NOMO-1 (cell line): ENCODE measurements at regions not wholly inside any gene's neighbourhood (a gene's known extent, or its start where the extent isn't known, plus 50 kb on each side); places are given as distances from the start of the nearest gene placed in this dataset.
"Not testable (repeated sequence)": the region's sequence is repeated elsewhere in the genome, so short reads cannot be mapped to it uniquely, and the experiment has no call there.

Experiments
- DNase-seq, 2 experiments: peaks; one replicate each; lab custom pipeline; 2025; ENCODE audit not compliant: unreplicated experiment in 2 of 2; lab: John Stamatoyannopoulos, UW

DNA sequence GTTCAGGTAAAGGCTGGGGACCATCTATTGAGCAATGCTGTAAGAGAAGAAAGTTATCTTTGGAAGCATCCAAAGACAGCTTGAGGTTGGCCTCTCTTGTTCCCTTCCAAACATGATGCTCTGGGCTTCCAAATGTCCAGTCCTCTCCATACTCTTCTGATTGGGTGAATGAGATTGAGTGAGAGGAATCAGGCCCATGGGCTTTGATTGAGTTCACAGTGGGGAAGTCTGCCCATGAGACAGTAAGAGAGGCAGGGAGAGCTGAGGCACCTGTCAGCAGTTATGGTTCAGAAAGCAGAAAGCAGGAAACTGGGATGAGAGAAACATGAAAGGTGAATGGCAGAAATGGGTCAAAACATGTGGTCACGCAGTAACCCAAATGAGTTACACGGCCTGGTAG lies 1006.9 kb downstream of the VRK1 start:
- DNase-seq = no peak

DNA sequence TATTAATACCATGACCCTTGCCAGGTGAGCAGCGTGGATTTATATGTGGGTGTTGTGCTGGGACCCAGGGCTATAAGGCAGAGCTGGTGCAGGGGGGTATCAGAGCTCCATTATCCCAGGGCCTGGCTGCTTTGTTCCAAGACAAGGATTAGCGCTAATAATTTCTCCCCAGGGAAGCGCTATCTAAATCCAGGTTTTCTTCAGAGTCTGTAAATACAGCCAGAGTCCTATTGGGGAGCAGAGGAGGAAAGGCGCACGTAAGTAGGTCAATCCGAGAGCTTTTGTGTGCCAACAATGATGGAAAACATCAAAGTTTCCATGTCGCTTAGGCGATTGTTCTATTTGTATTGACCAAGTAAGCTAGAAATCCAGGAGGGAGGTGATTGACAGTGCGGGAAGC lies 1009.7 kb downstream of the VRK1 start:
- DNase-seq = no peak

DNA sequence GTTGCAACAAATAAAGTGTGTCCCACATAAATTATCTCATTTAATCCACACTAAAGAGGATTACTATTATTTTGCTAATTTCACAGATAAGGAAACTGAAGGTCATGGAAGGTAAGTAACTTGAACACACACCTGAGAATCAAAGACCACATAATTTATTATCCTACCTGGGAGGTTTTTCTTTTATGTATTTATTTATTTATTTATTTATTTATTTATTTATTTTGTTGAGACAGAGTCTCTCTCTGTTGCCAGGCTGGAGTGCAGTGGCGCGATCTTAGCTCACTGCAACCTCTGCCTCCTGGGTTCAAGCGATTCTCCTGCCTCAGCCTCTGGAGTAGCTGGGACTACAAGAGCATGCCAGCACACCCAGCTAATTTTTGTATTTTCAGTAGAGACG lies 1011.4 kb downstream of the VRK1 start:
- DNase-seq = not testable (repeated sequence)

DNA sequence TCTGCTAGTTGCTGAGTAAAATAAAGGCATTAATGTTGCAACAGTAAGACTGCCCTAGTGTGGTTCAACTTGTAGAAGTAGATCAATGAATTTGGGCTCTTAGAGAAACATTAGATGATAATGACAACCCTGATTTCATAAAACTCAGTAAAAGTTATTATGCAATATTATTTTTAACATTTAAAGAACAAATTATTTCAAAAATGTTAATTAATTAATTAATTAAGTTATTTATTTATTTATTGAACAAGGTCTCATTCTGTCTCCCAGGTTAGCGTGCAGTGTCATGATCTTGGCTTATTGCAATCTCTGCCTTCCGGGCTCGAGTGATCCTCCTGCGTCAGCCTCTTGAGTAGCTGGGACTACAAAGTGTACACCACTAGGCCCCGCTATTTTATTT lies 1016.4 kb downstream of the VRK1 start:
- no peak for DNase-seq

DNA sequence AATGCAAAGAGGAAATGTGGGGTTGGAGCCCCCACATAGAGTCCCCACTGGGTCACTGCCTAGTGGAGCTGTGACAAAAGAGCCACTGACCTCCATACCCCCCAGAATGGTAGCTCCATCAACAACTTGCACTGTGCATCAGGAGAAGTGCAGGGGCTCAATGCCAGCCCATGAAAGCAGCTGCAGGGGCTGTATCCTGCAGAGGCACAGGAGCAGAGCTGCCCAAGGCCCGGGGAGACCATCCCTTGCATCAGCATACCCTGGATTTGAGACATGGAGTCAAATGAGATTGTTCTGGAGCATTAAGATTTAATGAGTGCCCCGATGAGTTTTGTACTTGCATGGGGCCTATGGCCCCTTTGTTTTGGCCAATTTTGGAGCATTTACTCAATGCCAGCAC lies 1023.6 kb downstream of the VRK1 start:
- no peak for DNase-seq

DNA sequence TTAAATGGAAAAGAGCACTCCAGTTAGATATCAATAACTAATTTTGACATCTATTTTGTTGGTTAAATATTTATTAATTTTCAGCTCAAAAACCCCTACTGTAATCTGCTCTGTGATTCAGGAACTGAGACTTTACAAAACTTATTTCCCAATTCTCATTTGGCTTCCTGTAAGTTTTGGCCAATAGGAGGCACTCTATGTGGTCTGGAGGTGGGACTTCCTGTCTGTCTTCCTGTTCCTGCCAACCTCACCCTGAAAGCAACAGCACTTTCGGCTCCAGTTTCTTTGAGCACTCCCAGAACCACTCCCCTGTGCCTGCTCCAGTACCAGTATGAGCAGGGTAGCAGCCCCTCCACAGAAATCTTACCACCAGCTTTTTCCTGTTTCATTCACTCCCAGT lies 1027.0 kb downstream of the VRK1 start:
- no peak for DNase-seq

DNA sequence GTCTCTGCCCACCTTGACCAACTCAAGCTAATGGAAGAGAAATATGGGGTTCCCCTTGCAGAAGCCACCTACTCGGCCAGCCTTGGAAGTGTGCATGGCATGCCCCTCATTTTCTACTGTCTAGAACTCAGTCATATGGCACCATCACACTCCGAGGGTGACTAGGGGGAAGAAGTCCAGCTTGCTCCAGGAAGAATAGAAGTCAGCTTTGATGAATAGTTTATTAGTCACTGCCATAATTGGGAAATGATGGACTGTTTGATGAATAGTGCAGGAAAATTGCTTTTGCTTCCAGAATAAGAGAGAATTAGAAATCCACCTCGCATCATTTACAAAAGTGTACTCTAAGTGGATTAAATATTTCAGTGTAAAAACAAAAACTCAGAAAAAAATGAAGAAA lies 1030.6 kb downstream of the VRK1 start:
- DNase-seq = no peak

DNA sequence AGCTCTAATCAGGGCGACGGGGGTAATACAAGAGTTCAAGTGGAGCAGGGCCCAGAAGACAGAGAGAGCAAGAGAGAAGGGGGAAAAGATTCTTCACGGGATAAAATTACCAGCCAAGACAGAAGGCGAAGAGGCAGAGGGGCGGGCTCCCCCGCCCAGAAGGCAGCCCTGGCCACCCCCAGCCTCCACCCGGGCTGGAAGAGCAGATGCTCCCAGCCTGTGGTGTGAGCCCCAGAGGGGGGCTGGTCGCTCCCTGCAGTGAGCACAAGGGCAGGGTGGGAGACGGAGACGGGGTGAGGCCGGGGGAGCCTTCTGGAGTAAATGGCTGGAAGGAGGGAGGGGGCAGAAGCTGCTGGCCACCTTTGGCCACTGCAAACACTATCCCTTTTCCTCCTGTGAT lies 1035.6 kb downstream of the VRK1 start:
- DNase-seq = no peak

DNA sequence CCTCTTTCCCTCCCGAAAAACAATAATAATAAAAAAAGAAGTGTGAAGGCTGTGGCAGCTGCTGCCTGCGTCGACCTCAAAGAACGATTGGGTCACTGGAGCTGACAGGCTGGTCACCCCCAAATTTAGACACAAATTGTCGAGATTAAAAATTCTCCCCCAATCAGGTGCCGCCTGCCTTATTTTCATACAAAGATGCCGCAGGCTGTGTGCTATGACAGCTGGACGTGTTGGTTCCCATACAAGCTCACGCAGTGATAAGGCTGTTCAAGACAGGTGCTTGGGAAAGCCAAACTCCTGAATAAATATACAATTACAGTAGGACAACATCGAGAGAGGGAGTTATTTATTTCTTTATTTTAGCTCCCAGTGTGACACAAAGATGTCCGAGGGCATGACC lies 1041.8 kb downstream of the VRK1 start:
- no peak for DNase-seq

DNA sequence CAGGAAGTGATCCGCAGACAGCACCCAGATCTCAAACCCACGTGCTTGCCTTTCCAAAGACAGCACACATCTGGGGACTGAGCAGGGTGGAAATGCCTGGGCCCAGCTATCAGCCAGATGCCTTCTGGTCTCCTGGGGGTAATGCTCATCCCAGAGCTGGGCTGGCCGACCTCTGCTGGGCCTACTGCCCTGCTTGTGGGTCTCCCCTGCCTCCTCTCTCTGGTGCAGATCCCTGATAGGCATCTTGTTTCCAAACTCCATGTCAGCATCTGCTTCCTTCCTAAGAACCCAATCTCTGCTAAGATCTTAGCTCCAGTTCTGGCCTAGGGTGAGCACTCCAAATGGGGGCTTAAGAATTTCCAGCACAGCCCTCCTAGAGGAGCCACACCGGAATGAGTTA lies 1043.0 kb downstream of the VRK1 start:
- no peak for DNase-seq

DNA sequence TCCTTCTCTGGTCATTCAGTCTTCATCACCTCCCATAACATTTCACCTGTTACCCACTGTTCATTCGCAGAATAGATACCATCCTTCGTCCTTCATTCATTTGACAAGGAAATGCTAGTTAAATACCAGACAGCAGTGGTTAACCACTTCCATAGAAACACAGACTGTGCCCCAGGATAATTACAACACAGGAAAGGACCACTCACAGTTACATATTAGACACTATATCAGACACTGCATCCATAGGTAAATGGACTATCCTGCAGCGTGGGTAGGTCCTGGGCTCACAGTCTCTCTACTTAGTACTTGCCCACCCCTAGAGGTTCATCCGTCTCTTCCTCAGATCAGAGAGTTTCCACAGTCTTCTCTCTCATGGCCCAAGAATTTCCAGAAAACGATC lies 1044.6 kb downstream of the VRK1 start:
- no peak for DNase-seq

DNA sequence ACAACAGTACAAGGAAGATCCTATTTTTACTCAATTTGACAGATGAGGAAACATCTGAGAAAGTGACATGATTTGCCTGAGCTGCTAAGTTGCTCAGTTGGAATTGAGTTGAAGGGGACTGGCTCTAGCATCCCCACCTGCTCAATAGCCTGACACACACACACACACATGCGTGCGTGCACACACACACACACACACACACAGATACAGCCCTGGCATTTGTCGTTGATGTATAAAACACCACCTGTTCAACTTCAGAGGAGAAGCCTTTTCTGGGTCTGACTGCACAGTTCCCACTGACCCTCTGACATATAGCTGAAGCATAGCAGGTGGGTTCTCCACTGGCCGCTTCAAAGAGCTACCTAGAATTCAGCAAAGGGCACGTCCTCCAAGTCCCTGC lies 1045.9 kb downstream of the VRK1 start:
- no peak for DNase-seq

DNA sequence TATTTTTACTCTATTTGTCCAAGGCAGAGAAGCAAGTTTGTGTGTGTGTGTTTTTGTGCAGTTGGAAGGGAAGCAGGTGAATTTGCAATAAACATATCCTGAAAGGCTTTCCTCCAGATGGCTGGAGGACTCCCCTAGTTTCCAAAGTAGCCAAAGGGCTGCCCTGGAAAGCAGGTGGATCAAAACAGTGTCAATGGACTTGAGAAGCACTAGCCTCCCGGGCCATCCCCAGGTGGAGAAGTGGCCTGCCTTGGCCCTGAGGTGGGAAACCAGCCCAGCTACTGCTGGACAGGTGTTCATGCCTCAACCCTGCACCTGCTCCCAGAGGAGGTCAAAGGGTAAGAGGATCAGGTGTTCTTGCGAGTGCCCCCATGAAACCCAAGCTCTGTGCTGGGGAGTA lies 1046.9 kb downstream of the VRK1 start:
- DNase-seq = no peak

DNA sequence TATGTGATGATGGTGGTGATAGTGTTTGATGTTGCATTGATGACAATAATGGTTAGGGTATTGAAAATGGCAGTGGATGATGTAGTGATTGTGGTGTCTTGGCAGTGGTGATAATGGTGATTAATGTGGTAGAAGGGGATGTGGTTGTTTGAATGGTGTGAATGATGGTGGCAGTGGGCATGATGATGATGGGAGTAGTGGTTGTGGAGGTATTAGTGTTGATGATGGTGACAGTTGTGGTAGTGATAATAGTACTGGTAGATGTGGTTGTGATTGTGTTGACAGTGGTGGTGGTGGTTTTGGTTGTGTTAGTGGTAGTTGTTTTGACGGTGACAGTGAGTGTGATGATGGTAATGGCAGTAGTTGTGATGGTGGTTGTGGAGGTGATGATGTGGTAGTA lies 1049.0 kb downstream of the VRK1 start:
- DNase-seq = no peak

DNA sequence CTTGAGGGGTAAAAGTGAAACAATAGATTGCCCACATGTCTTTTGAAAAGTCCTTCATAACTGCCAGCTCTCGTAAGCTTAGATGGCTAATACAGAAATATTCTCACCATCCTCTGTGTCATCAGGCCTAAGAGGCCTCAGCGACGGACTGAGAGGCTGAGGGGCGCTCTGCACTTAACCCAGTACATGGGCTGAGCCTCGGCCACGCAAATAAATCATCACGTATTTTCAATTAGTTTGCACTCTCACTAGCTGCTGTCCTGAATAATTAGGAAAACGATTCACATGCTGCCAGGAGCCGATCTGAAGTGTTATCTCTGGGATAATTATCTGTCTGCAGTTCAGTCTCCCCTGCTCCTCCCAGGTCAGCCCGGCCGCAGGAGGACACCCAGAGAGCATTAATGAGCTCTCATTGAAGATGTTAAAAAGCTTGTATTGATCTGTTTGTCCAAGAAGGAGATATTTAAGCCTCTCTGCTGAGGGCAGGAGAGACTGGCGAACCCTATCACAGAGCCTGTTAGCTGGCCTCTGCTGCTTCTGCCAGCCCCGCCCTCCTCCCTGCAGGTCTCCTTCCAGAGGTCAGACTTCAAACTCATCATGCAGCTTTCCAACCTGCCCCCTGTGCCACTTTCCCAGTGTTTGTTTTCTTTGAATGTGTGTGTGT lies 1051.3 kb downstream of the VRK1 start:
- DNase-seq = no peak

DNA sequence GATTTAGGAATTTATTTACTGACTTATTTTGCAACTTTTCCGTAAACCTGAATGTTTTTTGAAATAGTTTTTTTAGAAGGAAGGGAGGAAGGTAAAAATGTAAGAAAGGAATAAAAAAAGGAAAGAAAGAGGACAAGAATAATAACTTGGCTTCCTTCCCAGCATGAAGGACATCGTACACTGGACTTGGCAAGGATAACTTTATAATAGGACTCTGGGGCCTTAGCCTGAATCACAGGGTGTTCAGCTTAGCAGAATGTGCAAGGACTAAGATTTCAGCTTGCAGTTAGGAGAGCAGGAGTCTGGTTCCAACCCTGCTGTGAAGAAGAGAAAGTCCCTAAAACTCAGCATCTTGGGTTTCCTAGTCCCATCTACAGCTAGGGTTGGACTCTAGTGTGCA lies 1053.3 kb downstream of the VRK1 start:
- no peak for DNase-seq

DNA sequence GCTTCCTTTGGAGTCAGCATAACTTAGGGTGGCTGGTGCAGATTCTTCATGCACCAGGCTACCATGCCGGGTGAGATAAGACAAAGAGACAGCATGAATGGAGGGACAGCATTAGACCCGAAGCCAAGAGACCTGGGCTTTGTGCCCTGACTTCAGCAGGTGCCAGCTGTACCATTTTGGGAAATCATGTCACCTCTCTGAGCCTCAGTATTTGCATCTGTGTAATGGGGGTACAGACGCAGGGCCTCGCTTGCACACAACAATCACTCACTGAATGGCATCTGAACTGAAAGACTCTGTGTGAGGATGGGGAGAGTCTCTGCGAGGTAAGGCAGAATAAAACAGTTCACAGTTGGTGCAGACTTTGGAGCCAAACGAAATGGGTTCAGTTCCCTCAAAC lies 1053.7 kb downstream of the VRK1 start:
- DNase-seq = no peak

DNA sequence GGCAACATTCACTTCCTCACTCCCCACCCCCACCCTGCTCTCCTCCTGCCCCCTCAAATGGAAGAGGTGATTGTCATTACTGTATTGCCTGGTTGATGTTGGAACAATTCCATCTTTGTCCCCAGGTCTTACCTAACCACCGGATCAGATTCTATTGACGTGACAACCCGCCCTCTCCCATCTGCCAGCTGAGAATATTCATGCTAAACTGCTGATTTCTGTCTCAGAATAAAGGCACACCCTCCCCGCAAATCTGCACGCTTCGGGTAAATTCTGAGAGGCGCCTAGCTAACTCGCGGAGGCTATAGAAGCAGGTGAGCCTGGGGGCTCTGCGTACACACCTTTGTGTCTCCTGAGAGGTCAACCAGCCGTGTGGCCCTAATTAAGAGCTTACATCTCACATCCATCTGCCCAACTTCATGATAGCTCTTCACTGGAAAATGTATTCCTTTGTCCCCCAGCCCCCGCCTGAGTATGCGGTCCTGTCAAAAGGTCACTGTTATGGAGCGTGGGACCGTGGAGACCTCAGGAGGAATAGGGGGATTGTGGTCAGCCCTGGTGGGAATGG lies 1054.3 kb downstream of the VRK1 start:
- no peak for DNase-seq

DNA sequence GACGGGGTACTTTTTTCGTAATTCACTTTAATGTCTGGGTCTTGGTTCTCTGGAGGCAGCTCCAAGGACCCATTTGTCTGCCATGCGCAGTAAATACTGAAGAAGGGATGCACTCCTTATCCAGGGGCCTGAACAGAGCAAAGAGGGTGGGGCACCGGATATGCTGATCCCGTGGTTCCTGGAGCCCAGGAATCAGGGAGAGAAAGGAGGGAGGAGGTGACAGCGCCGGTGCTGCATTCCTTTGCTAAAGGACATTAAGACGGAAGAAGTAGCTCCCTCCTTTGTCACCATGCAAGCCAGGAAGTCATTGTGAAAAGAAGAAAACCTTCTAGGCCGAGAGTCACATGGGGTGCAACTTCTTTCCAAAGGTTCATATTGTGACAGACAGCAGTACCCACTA lies 1057.7 kb downstream of the VRK1 start:
- DNase-seq = no peak

DNA sequence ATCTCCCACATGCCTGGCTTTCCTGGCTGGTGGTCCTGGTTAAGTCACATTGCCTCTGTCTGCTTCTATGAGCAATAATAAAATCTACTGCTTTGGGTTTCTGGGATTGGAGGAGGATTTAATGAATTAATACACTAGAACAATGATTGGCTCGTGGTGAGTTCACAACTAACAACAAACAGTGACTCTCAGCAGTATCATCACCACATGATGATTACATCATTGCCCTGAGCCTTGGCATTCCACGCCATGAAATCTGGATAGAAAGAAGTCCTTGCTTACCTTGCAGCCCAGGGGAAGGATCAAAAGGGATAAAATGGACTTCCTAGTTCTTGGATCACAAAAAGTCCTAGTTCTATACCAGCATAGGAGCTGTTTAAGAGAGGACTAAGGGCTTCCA lies 1069.0 kb downstream of the VRK1 start:
- DNase-seq = no peak

DNA sequence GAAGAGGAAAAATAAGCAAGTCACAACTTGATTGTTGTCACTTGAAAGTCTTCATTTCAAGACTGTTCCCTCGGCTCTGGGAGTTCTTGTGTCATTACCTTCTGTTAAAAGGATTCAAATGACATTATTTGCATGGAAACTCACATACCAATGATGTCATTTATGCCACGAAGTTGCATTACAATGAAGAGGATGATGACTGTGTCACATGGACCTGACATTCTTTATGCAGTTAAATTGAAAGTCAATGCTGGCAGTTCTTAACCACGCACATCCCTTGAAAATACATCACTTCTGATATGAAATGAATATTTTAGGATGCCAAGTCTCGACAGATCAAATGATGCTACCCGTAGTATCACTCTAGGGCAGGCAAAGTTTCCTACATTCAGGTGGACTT lies 1069.5 kb downstream of the VRK1 start:
- no peak for DNase-seq

DNA sequence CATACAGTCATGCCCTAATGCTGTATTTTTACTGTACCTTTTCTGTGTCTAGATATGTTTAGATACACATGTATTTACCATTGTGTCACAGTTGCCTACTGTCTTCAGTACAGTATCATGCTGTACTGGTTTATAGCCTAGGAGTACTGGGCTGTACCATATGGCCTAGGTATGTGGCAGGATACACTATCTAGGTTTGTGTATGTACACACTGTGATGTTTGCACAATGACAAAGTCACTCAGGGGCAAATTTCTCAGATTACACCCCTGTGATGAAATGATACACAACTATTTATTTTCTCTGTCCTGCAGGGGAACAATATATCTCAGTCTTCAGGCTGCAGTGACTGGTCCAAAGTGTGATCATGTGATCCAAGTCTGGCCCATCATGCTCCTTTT lies 1076.1 kb downstream of the VRK1 start:
- DNase-seq = no peak

DNA sequence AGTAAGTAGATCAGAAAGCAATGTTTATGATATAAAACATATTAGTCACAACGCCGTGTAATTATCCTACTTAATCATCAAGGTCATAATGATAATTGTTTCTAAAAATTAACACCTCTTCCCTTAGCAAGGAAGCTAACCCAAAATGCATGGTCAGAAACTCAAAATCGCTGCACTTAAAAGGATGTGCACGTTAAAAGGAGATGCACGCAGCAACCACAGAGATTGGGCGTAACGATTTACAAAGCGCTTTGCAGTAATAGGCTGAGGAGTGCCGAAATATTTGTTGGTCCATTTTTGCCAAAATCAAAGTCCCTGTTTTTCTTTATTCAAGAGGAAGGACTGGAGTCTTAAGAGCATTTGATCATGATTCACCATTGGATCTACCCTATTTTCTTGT lies 1077.2 kb downstream of the VRK1 start:
- no peak for DNase-seq
